ENCODE measurements at regions not wholly inside any gene's neighbourhood (a gene's known extent, or its start where the extent isn't known, plus 50 kb on each side); places are given as distances from the start of the nearest gene placed in this dataset.

DNA sequence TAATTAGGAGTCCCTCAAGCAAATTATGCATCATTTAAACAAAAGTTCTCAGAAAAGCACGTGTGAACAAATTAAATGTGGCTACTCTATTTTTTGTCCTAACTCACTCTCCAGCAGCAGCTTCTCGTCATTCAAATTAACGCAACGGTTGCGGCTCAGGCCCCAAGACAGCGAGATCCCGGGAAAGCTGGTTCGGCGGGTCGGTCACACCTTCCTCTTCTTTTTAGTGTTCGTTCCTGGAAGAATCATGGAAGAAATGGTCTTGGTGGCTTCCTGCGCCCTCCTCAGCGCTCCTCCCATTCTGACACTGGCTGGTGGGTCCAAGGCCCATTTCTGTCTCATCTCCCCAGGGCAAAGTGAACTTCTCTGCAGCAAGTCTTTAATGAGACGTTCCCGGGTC lies 382.8 kb upstream of the IRX1 start:
- Histone ChIP-seq H3K36me3 (no peaks in the 10 kb centered on the region), H3K4me1 (no peaks in the 10 kb centered on the region), H3K27ac (no peak overlapping the region), H3K9me3 (no peaks in the 10 kb centered on the region), H3K4me3 (no peak overlapping the region), H3K27me3 (no peaks in the 10 kb centered on the region)
- ATAC-seq (no peak), FAIRE-seq (no peak), DNase-seq (no peak)
- 65 to 82% methylated on average over 15 of the region's 15 CpGs for WGBS, 2 donors
- intact Hi-C loops (cut with DNase I) = no loop called here
- TF ChIP-seq, protein P1, sequence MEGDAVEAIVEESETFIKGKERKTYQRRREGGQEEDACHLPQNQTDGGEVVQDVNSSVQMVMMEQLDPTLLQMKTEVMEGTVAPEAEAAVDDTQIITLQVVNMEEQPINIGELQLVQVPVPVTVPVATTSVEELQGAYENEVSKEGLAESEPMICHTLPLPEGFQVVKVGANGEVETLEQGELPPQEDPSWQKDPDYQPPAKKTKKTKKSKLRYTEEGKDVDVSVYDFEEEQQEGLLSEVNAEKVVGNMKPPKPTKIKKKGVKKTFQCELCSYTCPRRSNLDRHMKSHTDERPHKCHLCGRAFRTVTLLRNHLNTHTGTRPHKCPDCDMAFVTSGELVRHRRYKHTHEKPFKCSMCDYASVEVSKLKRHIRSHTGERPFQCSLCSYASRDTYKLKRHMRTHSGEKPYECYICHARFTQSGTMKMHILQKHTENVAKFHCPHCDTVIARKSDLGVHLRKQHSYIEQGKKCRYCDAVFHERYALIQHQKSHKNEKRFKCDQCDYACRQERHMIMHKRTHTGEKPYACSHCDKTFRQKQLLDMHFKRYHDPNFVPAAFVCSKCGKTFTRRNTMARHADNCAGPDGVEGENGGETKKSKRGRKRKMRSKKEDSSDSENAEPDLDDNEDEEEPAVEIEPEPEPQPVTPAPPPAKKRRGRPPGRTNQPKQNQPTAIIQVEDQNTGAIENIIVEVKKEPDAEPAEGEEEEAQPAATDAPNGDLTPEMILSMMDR (IDR thresholded peaks at IDR 0.05) = no peak

DNA sequence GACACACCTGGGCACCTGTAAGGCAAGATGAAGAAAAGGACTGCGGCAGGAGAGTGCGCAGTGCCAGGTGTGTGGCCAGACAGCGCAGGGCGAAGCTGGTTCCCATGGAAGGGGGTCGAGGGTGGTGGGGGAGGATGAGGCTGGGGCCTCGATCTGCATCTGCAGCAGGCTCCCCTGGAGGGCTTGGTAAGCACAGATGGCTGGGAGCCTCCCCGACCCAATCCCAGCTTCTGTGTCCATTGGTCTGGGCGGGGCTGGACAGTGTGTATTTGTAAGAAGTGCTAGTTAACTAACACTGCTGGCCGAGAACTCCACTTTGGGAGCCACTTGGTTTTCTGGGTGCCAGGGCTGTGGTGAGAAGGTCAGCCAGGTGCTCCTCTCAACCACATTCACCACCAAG lies 385.1 kb upstream of the IRX1 start:
- no peak overlapping the region for H3K4me3 ChIP-seq
- no peaks in the 10 kb centered on the region for H3K27me3 ChIP-seq
- H3K27ac ChIP-seq = no peak overlapping the region
- ATAC-seq (no peak), DNase-seq (no peak), FAIRE-seq (no peak)
- intact Hi-C loops (cut with DNase I) = no loop called here
- no peaks in the 10 kb centered on the region for H3K36me3 ChIP-seq
- TF ChIP-seq, protein P1 (IDR thresholded peaks at IDR 0.05) = no peak
- H3K9me3 ChIP-seq = no peaks in the 10 kb centered on the region
- H3K4me1 ChIP-seq = no peaks in the 10 kb centered on the region
- 51 to 65% methylated on average over 9 of the region's 9 CpGs for WGBS, 2 donors

DNA sequence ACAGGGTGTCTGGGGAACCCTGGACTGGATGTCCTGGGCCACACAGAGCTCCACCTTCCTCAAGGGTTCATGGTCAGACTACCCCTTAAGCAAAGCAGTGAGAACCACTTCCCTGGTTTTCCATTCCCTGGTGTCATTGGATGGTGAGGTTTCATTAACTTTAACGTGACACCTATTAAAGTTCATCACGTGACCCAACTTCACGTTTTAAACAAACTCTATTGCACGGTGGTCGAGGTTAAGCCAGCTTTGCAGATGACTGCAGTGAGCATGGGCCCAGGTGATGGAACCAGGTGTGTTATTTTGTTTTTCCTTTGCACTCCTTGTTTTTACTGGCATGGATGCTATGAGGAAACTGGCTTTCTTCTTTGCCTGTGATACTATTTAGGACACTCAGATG lies 385.7 kb upstream of the IRX1 start:
- 39 to 51% methylated on average over 5 of the region's 5 CpGs for WGBS, 2 donors
- no peak for FAIRE-seq
- no peaks in the 10 kb centered on the region for H3K9me3 ChIP-seq
- no peaks in the 10 kb centered on the region for H3K36me3 ChIP-seq
- H3K4me1 ChIP-seq = no peaks in the 10 kb centered on the region
- DNase-seq = no peak
- no peaks in the 10 kb centered on the region for H3K27me3 ChIP-seq
- no peak overlapping the region for H3K4me3 ChIP-seq
- intact Hi-C loops (cut with DNase I) = no loop called here
- TF ChIP-seq, protein P1 (IDR thresholded peaks at IDR 0.05) = no peak
- H3K27ac ChIP-seq = no peak overlapping the region
- no peak for ATAC-seq

DNA sequence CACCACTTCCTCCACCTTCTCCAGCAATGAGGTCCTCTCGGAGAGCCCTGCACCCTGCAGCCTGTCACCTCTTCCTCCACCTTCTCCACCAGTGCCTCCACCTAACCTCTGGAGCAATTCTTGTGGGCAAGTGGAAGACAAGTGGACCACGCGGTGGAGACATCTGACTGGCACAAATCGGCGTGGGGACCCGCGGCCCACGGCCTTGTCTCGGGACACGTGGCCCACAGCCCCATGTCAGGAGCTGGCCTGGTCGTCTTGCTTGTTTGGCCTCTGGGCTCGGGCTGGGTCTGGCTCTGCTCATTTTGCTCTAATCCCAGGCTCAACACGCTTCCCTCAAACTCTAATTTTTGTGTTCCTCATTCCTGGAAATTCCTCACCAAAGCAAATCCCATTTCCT lies 393.1 kb upstream of the IRX1 start:
- WGBS, 2 donors = 56 to 79% methylated on average over 13 of the region's 13 CpGs
- Histone ChIP-seq H3K9me3 (no peaks in the 10 kb centered on the region), H3K4me1 (no peaks in the 10 kb centered on the region), H3K27me3 (peaks cover 0 to 16% (median 0%) of the 10 kb centered on the region in 4 donors), H3K27ac (no peak overlapping the region), H3K4me3 (no peak overlapping the region), H3K36me3 (no peaks in the 10 kb centered on the region)
- no peak for ATAC-seq
- no peak for DNase-seq
- FAIRE-seq = no peak
- intact Hi-C loops (cut with DNase I) = no loop called here
- TF ChIP-seq, protein P1 (IDR thresholded peaks at IDR 0.05) = no peak

DNA sequence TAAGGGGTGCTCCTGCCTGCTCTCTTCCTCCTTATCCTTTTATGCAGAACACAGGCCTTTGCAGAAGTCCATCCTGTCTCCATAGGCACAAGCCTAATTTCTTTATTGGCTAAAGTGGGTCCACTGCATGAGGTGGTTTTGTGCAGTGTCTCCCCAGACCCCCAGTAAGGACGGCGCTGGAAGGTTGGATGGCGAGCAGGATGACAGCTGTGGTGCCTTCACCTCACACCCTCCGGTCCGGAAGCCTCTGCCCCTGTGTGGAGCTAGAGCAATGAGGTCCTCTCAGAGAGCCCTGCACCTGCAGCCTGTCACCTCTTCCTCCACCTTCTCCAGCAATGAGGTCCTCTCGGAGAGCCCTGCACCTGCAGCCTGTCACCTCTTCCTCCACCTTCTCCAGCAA lies 393.7 kb upstream of the IRX1 start:
- intact Hi-C loops (cut with DNase I) = no loop called here
- Histone ChIP-seq H3K4me3 (no peak overlapping the region), H3K27ac (no peak overlapping the region), H3K9me3 (no peaks in the 10 kb centered on the region), H3K4me1 (no peaks in the 10 kb centered on the region), H3K27me3 (peaks cover 0 to 22% (median 0%) of the 10 kb centered on the region in 4 donors), H3K36me3 (no peaks in the 10 kb centered on the region)
- ATAC-seq = no peak
- 67 to 85% methylated on average over 5 to 6 of the region's 6 CpGs for WGBS, 2 donors
- TF ChIP-seq, protein P1 (IDR thresholded peaks at IDR 0.05) = no peak
- DNase-seq = no peak
- no peak for FAIRE-seq

Measured in pancreas (tissue), 10 donors.